NCI-H69 (cell line): ENCODE measurements at regions not wholly inside any gene's neighbourhood (a gene's known extent, or its start where the extent isn't known, plus 50 kb on each side); places are given as distances from the start of the nearest gene placed in this dataset.

Experiments
- DNase-seq: peaks from one replicate; lab custom pipeline; 2025; lab: John Stamatoyannopoulos, UW

DNA sequence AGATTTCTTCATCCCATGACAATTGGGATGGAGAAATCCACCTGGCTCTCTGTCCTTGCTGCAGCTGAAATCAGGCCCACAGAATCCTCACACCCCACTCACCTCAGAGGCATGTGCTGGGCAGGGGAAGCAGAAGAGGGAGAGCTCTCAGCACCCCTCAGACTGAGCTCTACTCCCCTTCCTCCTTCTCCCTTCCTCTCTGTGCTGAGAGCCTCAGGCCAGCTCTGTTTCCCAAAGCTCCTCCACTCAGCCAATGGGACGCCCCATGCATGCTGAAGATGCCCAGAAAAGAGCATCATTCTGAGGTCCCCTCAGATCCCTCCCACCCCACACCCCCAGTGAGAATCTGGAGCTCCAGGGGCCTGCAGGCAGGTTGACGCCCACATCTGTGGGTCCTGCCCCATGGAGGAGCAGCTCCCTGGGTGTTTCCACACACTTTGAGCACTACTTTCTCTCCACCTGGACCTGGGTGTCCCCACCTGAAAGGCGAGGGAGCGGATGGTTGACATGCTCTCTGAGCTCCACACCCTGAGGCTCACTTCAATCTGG, 637.7 kb upstream of the ID2 start:
- no peak for DNase-seq

DNA sequence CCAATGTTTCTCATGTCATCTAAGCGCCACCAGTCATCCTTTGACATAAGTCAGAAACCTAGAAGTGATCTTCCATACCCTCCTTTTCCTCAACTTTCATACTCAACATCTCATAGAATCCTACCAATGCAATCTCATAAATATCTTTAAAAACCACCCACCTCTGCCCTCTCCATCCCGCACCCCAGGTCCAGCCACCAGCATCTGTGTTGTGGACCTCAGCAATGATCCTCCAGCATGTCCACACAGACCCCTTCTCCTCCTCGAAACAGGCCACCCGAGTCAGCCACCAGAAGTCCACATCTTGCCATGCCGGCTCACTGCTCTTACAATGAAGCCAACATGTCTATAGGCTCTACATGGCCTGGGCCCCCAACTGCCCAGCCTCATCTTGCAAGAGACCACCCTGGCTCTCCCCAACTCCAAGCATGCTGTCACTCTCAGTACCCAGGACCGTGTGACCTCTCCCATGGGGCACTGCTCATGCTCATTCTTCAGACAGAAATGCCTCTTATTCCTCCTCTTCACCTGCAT, 636.7 kb upstream of the ID2 start:
- DNase-seq, result no peak

- DNase-seq, result no peak
Measured at GRCh38 chr2:8046849-8047248, 635.0 kb upstream of the ID2 start.

- no peak for DNase-seq
Measured at GRCh38 chr2:8049176-8049575, 632.7 kb upstream of the ID2 start.

DNA sequence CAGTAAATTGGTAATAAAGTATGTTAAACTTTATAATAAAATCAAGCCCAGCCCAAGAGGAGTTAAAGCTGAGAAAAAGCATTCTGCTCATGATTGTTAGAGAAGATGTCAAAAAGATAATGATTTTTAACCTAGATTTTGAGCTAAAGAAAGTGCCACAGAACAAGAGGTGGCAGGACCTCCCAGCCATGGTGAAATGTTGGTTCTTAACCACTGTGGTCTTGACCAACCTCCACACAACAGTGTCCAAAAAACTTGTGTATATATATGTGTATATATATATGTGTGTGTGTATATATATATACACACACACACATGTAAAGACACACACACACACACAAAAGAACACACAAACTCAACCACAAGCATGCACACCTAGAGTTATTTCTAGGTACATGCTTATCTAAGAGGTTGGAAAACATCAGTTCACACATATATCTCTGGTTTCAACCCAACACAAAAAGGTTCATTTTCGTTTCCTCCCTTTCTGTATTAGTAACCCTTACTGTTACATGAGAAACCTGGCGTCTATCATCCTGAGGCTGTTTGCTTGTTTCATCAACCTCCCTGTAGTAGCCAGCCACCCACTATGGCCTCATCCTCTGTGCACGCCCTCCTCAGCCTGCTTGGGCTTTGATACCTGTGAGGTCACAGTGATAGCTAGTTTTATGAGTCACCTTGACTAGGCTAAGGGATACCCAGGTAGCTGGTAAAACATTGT, 631.8 kb upstream of the ID2 start:
- DNase-seq, result no peak

DNA sequence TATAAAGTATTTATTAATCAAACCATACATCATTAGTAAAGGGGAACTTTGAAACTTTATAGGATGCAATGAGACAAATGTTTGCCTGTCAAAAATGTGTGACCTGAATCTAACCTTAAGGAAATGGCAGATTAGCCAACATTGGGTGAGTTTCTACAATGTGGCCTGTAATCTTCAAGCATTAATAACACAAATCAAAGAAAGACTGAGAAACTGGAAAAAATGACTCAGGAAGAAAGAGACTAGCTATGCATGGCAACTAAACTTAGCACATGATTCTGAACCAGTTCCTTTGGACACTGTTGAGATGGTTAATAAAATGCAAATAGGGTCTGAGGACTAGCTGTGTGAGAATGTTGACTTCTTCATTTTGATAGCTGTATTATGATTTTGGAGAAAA, 628.6 kb upstream of the ID2 start:
- DNase-seq, result no peak

DNA sequence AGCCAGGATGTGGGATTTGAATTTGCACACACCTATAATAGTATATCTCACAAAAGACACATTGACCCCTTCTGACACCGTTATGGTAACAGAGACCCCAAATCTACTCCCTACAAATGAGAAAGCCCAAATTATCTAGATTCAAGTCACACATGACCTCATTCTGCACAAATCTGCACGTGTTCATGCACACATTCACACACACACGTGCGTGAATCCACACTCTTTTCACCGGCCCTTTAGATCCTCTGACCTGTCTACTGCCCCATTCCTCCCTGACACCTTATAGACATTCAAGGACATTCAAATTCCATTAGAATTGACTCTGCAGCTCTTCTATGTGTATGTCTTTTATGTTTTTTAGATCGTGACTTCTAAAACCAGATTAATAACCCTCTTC, 627.8 kb upstream of the ID2 start:
- no peak for DNase-seq

DNA sequence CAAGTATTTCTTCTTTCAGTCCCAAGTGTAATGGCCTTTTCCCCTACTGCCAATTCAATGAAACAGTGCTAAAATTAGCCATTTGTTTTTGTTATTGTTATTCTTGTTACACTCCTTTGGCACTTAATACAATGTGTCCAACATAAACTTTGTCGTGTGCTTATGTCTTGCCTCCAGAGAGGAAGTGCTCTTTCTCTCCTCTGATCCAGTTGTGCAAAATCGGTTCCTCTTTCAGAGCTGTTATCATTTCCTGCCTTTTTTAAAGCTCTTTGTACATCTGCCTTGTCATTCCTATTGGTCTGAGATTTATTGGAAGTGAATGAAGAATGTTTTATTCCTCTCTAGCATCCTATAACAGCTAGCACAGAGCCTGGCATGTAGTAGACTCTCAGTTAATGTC, 623.2 kb upstream of the ID2 start:
- DNase-seq, result peak; percentile 4

GRCh38 chr2:8059255-8059654, 622.6 kb upstream of the ID2 start:
- DNase-seq, result peak; percentile 84

DNA sequence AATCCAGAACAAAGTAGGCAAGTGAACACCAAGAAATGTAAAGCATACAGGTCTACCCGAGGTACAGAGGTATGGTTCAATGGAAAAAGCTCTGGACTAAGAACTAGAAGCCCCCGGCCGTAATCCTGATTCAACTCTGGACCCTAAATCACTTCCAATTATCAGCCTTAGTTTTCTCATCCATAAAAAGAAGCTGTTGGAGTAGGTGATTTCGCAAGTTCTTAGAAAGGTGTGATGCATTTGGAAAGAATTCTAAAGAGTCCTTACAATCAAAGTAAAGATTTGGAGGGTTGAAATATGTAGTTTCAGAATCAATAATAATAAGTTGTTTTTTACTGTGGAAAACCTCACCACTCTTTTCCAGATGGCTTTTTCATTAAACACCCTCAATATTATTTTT, 622.1 kb upstream of the ID2 start:
- DNase-seq, result no peak

- DNase-seq, result no peak
Measured at GRCh38 chr2:8061219-8061618, 620.6 kb upstream of the ID2 start.

DNA sequence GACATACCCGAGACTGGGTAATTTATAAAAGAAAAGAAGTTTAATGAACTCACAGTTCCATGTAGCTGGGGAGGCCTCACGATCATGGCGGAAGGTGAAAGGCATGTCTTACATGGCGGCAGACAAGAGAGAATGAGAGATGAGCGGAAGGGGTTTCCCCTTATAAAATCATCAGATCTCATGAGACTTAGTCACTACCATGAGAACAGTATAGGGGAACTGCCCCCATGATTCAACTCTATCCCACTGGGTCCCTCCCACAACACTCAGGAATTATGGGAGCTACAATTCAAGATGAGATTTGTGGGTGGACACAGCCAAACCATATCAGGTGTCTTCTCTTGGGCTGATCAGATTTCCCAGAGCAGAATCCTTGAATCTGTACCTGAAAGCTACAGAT, 617.3 kb upstream of the ID2 start:
- no peak for DNase-seq

DNA sequence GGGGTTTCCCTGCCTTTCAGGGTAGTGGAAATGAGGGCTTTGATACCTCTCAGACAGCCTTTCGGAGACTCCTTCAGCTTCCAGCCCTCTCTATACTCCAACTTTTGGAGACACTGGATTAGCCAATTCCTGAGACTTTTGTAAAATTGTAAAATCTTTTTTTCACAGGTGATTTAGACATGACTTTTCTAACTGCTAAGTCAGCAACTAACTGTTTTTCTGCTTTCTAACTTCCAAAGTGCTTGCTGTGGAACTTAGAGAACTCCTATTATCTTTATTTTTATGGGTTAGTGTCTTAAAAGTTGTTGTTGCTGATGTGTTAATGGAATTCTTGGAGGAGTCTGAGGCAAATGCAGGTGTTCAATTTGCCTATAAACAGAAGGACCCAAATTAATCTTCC, 616.7 kb upstream of the ID2 start:
- DNase-seq, result no peak

- DNase-seq, result no peak
Measured at GRCh38 chr2:8067784-8068336, 614.0 kb upstream of the ID2 start.

- no peak for DNase-seq
Measured at GRCh38 chr2:8072907-8073306, 608.9 kb upstream of the ID2 start.

- DNase-seq, result no peak
Measured at GRCh38 chr2:8073916-8074315, 607.9 kb upstream of the ID2 start.

DNA sequence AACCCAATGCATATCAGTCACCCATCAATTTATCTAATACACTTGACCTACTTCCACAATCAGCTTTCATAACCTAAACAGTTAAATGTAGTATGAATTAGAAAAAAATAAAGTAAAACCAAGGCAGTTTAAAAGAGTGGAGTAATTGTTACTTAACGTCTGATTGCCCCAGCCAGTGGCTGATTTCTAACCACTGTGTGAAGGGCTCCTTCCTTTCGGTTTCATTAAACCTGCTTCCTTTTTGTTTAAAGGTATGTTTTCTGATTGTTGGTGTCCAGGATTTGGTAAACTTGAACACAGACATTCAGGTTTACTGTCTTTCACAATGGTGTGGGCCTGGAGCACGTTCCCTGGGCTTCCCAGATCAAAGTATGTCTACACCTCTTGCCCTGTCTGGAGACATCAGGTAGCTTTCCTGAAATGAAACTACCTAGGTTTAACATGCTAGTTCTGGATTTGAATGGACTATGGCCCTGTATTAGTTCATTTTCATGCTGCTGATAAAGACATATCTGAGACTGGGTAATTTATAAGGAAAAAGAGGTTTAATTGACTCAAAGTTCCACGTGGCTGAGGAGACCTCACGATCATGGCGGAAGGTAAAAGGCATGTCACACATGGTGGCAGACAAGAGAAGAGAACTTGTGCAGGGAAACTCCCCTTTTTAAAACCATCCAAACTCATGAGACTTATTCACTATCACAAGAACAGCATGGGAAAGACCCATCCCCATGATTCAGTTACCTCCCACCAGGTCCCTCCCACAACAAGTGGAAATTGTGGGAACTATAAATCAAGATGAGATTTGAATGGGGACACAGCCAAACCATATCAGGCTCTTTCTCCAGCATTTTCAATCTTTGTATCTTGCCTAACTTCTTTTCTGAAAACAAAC, 605.2 kb upstream of the ID2 start:
- no peak for DNase-seq

DNA sequence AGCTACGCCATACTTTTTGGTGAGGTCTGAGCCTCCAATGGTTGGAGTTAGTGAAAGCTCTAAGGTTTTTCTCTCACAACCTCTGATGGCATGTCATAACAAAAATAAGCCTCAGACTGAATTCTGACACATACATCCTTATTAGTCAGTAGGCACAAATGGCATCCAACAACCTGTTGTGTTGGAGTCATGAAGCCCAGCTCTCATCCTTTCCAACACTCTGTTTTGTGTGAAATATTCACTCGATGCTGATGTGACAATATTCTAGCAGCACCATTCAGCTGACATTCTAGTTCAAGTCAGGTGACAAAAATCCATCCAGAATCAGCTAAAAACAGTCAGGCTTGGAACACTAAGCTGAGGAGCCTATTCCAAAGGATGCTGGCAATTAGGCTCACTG, 603.2 kb upstream of the ID2 start:
- DNase-seq, result no peak

DNA sequence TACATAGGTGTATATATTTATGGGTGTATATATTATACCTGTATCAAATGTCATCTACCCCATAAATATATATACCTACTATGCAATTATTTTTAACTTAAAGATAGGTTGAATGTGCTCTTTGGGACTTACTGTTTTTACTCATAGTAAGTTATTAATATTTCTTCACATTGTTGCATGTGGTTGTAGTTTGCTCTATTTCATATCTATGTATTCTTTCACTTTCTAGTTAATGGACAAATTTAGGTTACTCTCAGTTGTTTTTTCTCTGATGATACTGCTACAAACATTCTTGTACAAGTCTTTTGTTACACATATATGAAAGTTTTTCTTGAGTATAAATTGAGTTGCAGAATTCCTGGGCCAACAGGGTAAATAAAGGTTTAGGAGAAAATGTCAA, 601.8 kb upstream of the ID2 start:
- no peak for DNase-seq

DNA sequence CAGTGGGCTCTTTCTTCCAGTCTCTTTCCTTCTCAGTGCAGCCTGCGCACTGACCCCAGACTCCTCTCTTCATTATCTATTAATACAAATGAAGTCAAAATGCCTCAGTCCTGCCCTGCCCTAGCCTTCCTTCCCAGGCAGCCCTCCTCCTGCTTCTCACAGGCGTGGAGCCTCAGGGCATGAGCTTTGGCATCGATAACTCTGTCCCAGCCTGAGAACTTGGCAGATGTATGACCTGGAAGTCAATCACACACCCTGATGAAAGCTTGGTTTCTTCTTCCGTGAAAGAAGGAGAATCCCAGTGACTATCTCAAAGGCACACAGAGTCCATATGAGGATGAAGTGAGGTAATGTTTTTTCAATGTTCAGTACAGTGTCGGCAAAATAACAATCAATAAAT, 600.7 kb upstream of the ID2 start:
- peak; percentile 73 for DNase-seq

DNA sequence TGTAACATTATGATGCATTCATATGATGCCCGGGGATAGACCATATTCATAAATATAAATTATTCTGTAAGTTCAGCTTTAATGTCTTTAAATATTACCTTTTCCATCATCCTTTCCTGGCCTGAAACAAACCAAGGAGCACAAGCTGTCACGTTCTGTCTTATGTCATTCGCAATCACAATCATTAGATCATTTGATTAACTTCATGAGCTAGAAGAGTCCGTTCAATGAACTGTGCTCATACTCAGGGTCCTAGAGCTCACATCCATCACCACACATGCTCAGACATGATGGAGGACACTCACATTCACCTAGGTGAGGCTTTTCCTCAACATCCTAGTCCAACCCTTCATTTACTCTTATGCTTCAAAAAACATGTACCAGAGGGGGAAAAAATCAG, 599.0 kb upstream of the ID2 start:
- DNase-seq, result no peak

DNA sequence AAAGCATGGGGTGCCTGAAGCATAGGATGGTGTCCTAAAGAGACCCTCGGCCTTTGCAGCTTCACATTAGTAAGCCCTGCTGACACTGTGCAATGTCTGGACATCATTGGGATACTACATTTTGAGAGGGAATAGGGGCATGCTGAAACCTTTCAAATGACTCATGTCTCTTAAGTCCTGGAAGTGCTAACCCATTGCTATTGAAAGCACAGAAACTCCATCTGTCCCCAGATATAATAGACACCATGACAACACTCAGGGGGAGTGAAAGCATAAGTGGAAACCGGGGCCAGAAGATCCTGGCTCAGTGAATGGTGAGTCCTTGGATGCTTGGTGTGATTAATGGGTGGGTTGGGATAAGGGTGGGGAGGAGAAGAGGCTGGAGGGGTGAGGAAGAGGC, 595.5 kb upstream of the ID2 start:
- no peak for DNase-seq
